Thyroid gland (tissue), 4 donors: ENCODE measurements at regions not wholly inside any gene's neighbourhood (a gene's known extent, or its start where the extent isn't known, plus 50 kb on each side); places are given as distances from the start of the nearest gene placed in this dataset.

Experiments used
- CTCF ChIP-seq, 6 experiments: fragments of 200-600 bp in 3 of 6; fragments of 450-650 bp in 3 of 6; sonication (generic) in 3 of 6; IDR thresholded peaks; one replicate each; pipeline ENCODE4 v1.5.1; 2016 to 2019; ENCODE audit warnings: antibody characterized with exemption in 6 of 6, mild to moderate bottlenecking in 2 of 6, inconsistent platforms in 1 of 6, moderate library complexity in 1 of 6
- POLR2A ChIP-seq, 2 donors: fragments of 450-650 bp; IDR thresholded peaks; one replicate each; pipeline ENCODE4 v1.6.1; 2017; ENCODE audit warnings: antibody characterized with exemption in 2 of 2, mild to moderate bottlenecking in 2 of 2, moderate library complexity in 1 of 2

DNA sequence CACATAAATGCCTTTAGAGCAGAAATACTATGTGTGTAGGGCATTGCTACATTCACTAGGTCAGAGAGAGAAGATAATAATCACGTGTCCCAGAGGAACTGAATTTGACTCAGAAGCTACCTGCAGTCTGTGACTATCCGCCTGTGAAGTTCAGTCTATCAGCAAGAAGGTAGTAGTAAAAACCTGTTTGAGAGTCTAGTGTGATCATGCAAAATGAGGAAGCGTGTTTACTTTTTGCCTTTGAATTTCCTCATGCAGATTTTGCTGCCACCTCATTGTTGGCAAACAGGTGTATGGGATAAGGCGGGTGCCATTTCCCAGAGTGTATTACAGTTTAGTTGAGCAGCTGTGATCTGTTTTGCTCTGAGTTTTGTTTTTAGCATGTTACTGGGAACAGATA, 403.9 kb upstream of the FANCL start:
- TF ChIP-seq CTCF (IDR thresholded peaks at IDR 0.05) (no peak), POLR2A (IDR thresholded peaks at IDR 0.05) (no peak)
